ENCODE measurements at regions not wholly inside any gene's neighbourhood (a gene's known extent, or its start where the extent isn't known, plus 50 kb on each side); places are given as distances from the start of the nearest gene placed in this dataset.

DNA sequence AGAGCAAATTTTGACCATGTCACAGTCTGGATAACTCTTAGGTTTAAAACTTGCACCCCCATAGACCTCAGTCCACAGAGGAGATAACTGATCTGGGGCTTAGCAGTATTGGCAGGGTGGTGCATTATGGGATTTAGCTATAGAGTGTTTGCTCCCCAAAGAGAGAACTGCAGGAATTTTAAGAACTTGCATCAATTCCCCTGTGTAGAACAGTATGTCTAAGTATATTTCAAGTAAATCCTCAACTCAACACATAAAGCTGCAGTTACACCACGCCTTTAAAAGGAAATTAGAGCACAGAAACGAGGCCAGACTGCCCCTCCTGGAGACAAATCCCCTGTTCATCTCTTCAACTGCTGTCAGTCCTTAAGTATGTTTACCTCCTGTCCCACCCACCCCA, 144.9 kb downstream of the TRMT11 start:
- Mint-ChIP-seq H3K36me3 (ENCODE audit: low read depth) (peaks cover 27% of the 10 kb centered on the region), H3K4me3 (no peak overlapping the region), H3K9me3 (peaks cover 15% of the 10 kb centered on the region), H3K4me1 (no peaks in the 10 kb centered on the region), H3K27me3 (ENCODE audit: low read depth) (peaks cover 2% of the 10 kb centered on the region), H3K27ac (ENCODE audit: unreplicated experiment) (no peak overlapping the region)
- TF ChIP-seq, protein P1, sequence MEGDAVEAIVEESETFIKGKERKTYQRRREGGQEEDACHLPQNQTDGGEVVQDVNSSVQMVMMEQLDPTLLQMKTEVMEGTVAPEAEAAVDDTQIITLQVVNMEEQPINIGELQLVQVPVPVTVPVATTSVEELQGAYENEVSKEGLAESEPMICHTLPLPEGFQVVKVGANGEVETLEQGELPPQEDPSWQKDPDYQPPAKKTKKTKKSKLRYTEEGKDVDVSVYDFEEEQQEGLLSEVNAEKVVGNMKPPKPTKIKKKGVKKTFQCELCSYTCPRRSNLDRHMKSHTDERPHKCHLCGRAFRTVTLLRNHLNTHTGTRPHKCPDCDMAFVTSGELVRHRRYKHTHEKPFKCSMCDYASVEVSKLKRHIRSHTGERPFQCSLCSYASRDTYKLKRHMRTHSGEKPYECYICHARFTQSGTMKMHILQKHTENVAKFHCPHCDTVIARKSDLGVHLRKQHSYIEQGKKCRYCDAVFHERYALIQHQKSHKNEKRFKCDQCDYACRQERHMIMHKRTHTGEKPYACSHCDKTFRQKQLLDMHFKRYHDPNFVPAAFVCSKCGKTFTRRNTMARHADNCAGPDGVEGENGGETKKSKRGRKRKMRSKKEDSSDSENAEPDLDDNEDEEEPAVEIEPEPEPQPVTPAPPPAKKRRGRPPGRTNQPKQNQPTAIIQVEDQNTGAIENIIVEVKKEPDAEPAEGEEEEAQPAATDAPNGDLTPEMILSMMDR (conservative IDR thresholded peaks at IDR 0.05), result no peak
- no peak for DNase-seq (ENCODE audit: low read depth, low spot score)

DNA sequence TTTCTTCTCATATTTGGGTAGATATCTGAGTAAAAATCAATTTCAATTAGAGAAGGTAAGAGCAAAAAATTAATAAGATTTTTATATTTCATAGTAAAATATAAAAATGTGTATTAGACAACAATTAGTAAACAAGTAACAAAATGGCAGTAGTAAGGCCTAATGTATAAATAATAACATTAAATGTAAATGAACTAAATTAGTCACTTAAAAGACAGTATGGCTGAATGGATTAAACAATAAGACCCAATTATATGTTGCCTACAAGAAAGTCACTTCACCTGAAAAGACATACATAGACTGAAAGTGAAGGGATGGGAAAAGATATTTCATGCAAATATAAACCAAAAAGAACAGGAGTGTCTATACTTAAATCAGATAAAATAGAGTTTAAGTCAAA, 147.6 kb downstream of the TRMT11 start:
- no peak overlapping the region for H3K27ac Mint-ChIP-seq (ENCODE audit: unreplicated experiment)
- DNase-seq (ENCODE audit: low read depth, low spot score), result no peak
- TF ChIP-seq, protein P1 (conservative IDR thresholded peaks at IDR 0.05), result no peak
- no peaks in the 10 kb centered on the region for H3K4me1 Mint-ChIP-seq
- H3K9me3 Mint-ChIP-seq, result peaks cover 21% of the 10 kb centered on the region
- H3K4me3 Mint-ChIP-seq, result no peak overlapping the region
- H3K27me3 Mint-ChIP-seq (ENCODE audit: low read depth), result peaks cover 14% of the 10 kb centered on the region
- H3K36me3 Mint-ChIP-seq (ENCODE audit: low read depth), result peaks cover 39% of the 10 kb centered on the region

DNA sequence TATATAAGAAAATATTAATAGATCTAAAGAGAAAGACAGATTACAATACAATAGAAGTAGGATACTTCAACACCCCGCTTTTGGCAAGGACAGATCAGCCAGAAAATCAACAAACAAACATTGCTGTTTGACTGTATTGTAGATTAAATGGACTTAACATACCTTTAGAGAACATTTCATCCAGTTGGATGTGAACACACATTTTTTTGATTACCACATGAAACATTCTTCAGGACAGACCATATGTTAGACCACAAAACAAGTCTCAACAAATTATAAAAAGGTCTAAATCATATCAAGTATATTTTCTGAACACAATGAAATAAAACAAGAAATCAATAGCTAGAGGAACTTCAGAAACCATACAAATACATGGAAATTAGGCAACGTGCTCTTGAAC, 148.2 kb downstream of the TRMT11 start:
- Mint-ChIP-seq H3K36me3 (ENCODE audit: low read depth) (peaks cover 39% of the 10 kb centered on the region), H3K27me3 (ENCODE audit: low read depth) (peaks cover 14% of the 10 kb centered on the region), H3K27ac (ENCODE audit: unreplicated experiment) (no peak overlapping the region), H3K4me3 (no peak overlapping the region), H3K4me1 (no peaks in the 10 kb centered on the region), H3K9me3 (peaks cover 21% of the 10 kb centered on the region)
- DNase-seq (ENCODE audit: low read depth, low spot score), result no peak
- TF ChIP-seq, protein P1 (conservative IDR thresholded peaks at IDR 0.05), result no peak

DNA sequence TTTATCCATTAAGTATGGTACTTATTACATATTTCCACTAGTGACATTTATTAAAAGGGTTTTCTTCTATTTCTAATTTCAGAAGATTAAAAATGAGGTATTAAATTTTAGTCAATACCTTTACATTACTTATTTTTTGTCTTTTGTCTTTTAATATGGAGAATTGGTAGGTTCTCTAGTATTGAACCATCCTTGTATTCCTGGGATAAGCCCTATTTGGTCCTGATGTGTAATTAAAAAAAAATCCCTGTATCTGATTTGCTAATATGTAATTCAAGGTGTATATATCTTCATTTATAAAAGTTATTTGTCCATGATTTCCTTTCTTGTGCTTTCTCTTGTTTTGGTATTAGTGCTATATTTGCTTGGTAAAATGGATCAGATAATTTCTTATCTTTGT, 153.7 kb downstream of the TRMT11 start:
- Mint-ChIP-seq H3K4me1 (peaks cover 17% of the 10 kb centered on the region), H3K9me3 (peaks cover 15% of the 10 kb centered on the region), H3K27ac (ENCODE audit: unreplicated experiment) (no peak overlapping the region), H3K36me3 (ENCODE audit: low read depth) (peaks cover 22% of the 10 kb centered on the region), H3K4me3 (no peak overlapping the region), H3K27me3 (ENCODE audit: low read depth) (peaks cover 55% of the 10 kb centered on the region)
- DNase-seq (ENCODE audit: low read depth, low spot score), result no peak
- TF ChIP-seq, protein P1 (conservative IDR thresholded peaks at IDR 0.05), result no peak

DNA sequence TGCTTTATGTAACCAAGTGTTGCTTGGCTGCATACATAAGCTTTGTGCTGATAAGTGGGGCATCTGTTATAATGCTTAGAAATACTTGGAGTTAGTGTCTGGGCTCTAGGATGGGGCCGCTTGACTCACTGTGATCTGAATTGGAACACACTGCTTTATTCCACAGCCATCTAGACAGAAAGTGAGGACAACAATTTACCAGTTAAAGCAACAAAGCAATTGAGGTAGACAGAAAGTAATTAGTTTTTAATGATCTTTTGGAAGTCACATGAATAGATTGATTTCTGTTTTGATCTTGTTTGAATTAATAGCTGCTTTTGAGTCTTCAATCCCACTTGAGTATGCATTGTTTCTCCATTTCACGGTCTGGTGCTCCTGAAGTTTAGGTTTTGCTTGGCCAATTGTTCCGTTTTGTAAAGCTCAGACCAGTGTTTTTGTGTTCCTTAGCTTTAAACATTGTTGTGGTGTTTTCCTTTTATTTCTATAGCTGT, 157.5 kb downstream of the TRMT11 start:
- Mint-ChIP-seq H3K4me1 (peaks cover 20% of the 10 kb centered on the region), H3K27ac (ENCODE audit: unreplicated experiment) (no peak overlapping the region), H3K4me3 (no peak overlapping the region), H3K36me3 (ENCODE audit: low read depth) (peaks cover 4% of the 10 kb centered on the region), H3K27me3 (ENCODE audit: low read depth) (peaks cover 74% of the 10 kb centered on the region), H3K9me3 (peaks cover 3% of the 10 kb centered on the region)
- TF ChIP-seq, protein P1 (conservative IDR thresholded peaks at IDR 0.05), result no peak
- no peak for DNase-seq (ENCODE audit: low read depth, low spot score)

DNA sequence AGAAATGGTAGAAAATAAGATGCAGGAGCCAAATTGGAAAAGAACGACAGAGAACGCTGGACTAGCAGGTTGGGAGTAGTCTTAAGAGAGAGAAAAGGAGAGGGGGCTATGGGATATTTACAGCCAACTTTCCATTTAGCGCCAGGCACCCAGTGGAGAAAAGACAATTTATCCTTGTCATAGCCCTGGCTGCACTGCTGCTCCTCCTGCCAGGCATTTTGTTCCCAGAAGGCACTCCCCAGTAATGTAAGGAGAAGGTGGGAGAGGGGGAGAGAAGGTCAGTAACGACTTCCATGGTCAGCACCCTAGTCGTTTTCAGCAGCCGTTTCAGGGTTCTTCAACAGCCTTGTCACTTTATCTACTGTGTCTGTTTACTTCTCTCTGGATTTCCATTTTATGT, 159.0 kb downstream of the TRMT11 start:
- Mint-ChIP-seq H3K27me3 (ENCODE audit: low read depth) (peaks cover 85% of the 10 kb centered on the region), H3K27ac (ENCODE audit: unreplicated experiment) (no peak overlapping the region), H3K36me3 (ENCODE audit: low read depth) (peaks cover 1% of the 10 kb centered on the region), H3K4me1 (peaks cover 20% of the 10 kb centered on the region), H3K9me3 (peaks cover under 1% of the 10 kb centered on the region), H3K4me3 (no peak overlapping the region)
- TF ChIP-seq, protein P1 (conservative IDR thresholded peaks at IDR 0.05), result no peak
- DNase-seq (ENCODE audit: low read depth, low spot score), result no peak

Data from neural crest cell (in vitro differentiated cells).